MG63 (cell line): ENCODE measurements at regions not wholly inside any gene's neighbourhood (a gene's known extent, or its start where the extent isn't known, plus 50 kb on each side); places are given as distances from the start of the nearest gene placed in this dataset.
"Not testable (repeated sequence)": the region's sequence is repeated elsewhere in the genome, so short reads cannot be mapped to it uniquely, and the experiment has no call there.

Experiments
- DNase-seq: peaks from one replicate; pipeline ENCODE4 v3.0.0-alpha.2; 2020
- H3K27me3 ChIP-seq: fragments of 250-450 bp; sonication (Bioruptor Pico); 2 replicates; pipeline ENCODE4 v1.5.1; 2020; ENCODE audit warnings: mild to moderate bottlenecking, moderate library complexity
- H3K36me3 ChIP-seq: fragments of 250-450 bp; sonication (Bioruptor Pico); 2 replicates; pipeline ENCODE4 v1.5.1; 2020; ENCODE audit warnings: mild to moderate bottlenecking, moderate library complexity
- H3K4me3 ChIP-seq: fragments of 250-450 bp; sonication (Bioruptor Pico); 2 replicates; pipeline ENCODE4 v1.5.1; 2020; ENCODE audit warnings: mild to moderate bottlenecking, moderate library complexity
- H3K9me3 ChIP-seq: fragments of 250-450 bp; sonication (Bioruptor Pico); 2 replicates; pipeline ENCODE4 v1.5.1; 2020; ENCODE audit warnings: mild to moderate bottlenecking, moderate library complexity

DNA sequence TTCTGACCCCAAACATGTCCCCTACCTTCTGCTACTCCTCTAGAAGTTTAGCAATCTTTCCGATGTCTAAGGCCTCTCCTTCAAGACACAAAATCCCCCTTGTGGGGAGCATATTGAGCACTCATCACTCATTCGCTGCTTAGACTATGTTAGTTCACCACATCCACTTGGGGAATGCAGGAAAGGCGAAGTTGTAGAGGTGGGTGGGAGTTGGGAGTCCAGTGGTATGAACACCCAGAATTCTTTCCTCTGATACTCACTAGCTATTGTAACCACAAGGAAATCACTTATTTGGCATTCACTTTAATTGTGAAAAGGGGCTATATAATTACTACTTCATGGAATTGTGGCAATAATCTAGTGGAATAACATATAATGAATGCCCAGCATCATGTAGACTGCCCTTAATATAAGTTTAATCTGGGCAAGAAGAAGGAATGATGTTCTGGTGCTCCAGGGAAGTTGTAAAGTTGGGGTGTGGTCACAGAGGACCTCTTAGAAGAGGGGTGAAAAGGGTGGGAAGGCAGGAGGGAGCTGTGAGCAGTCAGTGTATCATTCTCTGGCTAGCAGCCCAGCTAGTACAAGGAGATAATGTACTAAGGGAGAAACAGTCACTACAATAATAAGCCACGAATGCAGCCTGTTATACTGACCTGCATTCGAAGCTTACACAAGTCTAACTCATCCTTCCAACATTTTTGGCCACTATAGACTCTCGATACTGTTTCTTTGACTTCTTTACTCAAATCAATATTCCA lies 468.2 kb upstream of the DIPK2B start:
- no peaks in the 10 kb centered on the region for H3K36me3 ChIP-seq
- H3K4me3 ChIP-seq: no peak overlapping the region
- DNase-seq: peak; percentile 83
- H3K27me3 ChIP-seq: no peaks in the 10 kb centered on the region
- no peaks in the 10 kb centered on the region for H3K9me3 ChIP-seq

DNA sequence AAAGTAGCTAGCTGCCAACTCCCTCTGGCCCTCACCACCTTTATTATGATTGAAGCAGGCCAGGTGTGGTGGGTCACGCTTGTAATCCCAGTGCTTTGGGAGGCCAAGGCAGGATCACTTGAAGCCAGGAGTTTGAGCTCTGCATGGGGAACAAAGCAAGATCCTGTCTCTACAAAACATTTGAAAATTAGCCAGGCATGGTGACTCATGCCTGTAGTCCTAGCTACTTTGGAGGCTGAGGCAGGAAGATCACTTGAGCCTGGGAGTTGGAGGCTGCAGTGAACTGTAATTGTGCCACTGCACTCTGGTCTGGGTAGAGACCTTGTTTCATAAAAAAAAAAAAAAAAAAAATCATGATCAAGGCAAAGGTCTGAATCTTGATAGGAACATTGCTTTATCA lies 467.0 kb upstream of the DIPK2B start:
- Histone ChIP-seq H3K4me3 (no peak overlapping the region), H3K9me3 (no peaks in the 10 kb centered on the region), H3K36me3 (no peaks in the 10 kb centered on the region), H3K27me3 (no peaks in the 10 kb centered on the region)
- peak; percentile 31 for DNase-seq

DNA sequence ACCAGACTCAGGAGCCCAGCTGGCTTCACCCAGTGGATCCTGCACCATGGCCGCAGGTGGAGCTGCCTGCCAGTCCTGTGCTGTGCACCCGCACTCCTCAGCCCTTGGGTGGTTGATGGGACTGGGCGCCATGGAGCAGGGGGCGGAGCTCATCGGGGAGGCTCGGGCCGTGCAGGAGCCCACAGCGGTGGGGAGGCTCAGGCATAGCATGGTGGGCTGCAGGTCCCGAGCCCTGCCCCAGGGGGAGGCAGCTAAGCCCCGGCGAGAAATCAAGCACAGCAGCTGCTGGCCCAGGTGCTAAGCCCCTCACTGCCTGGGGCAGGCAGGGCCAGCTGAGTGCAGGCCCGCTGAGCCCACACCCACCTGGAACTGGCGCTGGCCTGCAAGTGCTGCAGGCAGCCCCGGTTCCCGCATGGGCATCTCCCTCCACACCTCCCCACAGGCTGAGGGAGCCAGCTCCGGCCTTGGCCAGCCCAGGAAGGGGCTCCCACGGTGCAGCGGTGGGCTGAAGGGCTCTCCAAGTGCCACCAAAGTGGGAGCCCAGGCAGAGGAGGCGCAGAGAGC lies 464.1 kb upstream of the DIPK2B start:
- no peak for DNase-seq
- Histone ChIP-seq H3K9me3 (no peaks in the 10 kb centered on the region), H3K27me3 (no peaks in the 10 kb centered on the region), H3K4me3 (no peak overlapping the region), H3K36me3 (no peaks in the 10 kb centered on the region)

DNA sequence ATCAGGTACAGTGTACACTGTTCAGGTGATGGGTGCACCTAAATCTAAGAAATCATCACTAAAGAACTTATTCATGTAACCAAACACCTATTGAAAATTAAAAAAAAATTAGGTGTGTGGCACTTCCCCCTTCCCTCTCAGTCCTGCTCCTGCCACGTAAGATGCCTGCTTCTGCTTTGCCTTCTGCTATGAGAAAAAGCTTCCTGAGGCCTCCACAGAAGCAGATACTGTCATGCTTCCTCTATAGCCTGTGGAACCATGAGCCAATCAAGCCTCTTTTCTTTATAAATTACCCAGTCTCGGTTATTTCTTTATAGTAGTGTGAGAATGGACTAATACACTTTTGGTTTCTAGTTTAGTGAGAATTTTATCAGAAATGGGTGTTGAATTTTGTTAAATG lies 459.8 kb upstream of the DIPK2B start:
- Histone ChIP-seq H3K9me3 (no peaks in the 10 kb centered on the region), H3K27me3 (no peaks in the 10 kb centered on the region), H3K4me3 (no peak overlapping the region), H3K36me3 (no peaks in the 10 kb centered on the region)
- no peak for DNase-seq

DNA sequence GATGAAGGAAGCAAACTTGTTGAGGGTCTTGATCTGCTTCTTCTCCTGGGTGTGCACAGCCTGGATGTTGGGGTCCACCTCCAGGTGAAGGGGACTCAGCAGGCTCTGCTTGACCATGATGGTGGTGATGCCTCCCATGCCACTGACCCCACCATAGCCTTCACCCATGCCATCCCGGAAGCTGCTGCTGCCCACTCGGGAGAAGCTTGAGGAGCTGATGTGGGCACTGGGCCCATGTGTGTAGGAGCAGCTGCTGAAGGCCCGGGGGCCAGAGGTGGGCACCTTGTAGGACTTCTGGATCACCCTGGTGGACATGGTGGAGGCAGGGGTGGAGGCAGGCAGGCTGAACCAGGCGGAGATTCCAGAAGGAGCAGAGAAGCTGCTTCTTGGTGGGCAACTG lies 432.7 kb upstream of the DIPK2B start:
- DNase-seq: no peak
- Histone ChIP-seq H3K9me3 (no peaks in the 10 kb centered on the region), H3K36me3 (no peaks in the 10 kb centered on the region), H3K27me3 (no peaks in the 10 kb centered on the region), H3K4me3 (no peak overlapping the region)

DNA sequence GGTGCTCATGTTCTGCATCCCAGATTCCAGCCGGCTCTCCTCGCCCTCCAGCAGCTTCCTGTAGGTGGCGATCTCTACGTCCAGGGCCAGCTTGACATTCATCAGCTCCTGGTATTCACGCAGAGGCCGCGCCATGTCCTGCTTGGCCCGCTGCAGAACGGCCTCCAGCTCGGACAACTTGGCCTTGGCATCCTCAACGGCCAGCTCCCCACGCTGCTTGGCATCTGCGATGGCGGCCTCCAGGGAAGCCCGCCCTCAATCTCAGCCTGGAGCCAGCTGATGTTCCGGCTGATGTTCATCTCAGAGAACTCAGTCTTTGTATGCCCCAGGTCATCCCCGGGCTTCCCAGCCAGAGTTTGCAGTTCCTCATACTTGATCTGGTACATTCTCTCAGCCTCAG lies 431.8 kb upstream of the DIPK2B start:
- no peaks in the 10 kb centered on the region for H3K36me3 ChIP-seq
- H3K4me3 ChIP-seq: no peak overlapping the region
- DNase-seq: no peak
- H3K27me3 ChIP-seq: no peaks in the 10 kb centered on the region
- H3K9me3 ChIP-seq: no peaks in the 10 kb centered on the region

DNA sequence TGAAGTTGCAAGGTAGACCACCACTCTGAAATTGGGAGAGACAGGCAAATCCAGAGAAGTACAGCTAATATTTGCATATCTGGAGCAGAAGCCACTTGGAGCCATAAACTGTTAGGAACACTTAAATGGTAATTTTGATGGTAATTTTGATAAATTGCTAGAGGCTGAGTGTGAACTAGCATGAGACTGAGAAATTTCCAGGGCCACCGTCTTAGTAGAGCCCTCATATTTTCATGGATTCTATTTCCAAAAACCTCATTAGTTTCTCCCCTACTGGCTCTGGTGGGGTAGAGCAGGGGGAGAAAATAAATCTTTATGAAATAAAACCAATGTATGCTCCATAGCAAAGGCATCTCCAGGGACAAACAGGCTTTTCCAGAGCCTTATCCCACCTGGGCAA lies 429.4 kb upstream of the DIPK2B start:
- DNase-seq: no peak
- H3K36me3 ChIP-seq: no peaks in the 10 kb centered on the region
- no peak overlapping the region for H3K4me3 ChIP-seq
- H3K27me3 ChIP-seq: no peaks in the 10 kb centered on the region
- H3K9me3 ChIP-seq: no peaks in the 10 kb centered on the region

DNA sequence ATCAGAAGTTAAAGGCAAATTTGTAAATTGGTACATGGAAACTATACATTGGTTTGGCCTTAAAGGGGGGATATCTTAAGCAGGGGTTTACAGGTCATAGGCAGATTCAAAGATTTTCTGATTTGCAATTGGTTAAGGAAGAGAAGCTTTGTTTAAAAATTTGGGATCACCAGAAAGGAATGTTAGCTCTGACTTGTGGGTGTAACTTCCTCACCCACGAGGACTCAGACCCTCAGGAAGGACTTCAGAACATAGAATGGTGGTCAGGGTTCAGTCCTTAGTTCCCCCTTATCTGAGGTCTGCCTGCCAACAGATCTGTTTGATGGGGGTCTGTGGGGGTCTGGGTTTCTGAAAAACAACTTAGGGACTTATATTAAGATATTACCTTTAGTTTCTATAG lies 427.4 kb upstream of the DIPK2B start:
- Histone ChIP-seq H3K36me3 (no peaks in the 10 kb centered on the region), H3K9me3 (no peaks in the 10 kb centered on the region), H3K27me3 (no peaks in the 10 kb centered on the region), H3K4me3 (no peak overlapping the region)
- no peak for DNase-seq

DNA sequence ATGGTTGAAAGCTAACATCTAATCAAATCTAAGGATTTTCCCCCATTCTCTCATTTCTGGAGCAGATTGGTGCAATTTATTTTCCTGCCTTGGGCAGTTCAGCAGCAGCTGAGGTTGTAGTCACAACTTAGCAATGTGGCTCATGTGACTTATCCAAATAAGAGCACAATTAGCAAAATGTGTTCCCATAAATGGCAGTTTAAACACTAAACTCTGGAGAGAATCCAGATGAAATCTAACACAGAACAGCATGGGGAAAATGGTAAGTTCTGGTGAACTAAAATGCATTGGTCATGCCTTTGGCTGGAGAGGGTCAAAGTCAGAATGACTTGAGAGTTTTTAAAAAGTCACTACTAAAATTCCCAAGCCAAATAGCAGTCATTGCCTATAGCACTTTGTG lies 422.6 kb upstream of the DIPK2B start:
- H3K9me3 ChIP-seq: no peaks in the 10 kb centered on the region; the same call in 1 of the 2 replicates
- peak; percentile 33 for DNase-seq
- no peak overlapping the region for H3K4me3 ChIP-seq
- H3K27me3 ChIP-seq: no peaks in the 10 kb centered on the region
- H3K36me3 ChIP-seq: no peaks in the 10 kb centered on the region

DNA sequence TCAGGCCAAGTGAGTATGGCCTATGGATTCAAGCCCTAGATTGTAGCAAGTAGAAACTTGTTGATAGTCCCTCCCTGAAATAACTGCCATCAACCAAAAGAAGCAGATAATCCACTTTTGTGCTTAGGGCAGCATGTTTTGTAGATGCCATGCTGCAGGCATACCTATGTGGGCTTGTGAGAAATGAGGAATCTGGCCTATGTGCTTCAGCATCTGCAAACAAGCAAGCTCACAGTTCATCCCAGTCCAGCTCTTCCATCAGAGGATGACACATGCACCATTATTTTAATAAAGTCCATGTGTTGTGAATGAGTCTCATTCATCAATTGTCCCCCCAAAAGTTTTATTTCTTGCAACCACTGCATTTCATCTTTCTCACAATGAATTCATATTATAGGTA lies 421.9 kb upstream of the DIPK2B start:
- Histone ChIP-seq H3K36me3 (no peaks in the 10 kb centered on the region), H3K27me3 (no peaks in the 10 kb centered on the region), H3K4me3 (no peak overlapping the region), H3K9me3 (no peaks in the 10 kb centered on the region; the same call in 1 of the 2 replicates)
- DNase-seq: no peak

DNA sequence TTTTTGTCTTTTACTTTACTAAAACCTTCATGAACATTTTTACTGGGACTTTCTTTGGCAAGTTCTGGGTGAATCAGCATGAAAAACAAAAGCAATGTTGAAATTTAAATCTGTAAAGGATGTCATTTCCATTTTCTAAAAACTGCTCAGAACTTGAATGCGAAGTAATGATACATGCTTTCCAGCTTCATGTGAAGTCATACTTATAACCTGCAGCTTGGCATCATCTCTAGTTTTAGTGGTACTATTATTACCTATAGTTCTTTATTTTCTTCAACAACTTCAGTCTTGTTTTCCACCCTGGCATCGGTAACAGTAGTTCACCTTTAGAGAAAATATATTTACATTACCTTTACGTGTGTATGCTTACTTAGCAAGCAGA lies 421.4 kb upstream of the DIPK2B start:
- no peak overlapping the region for H3K4me3 ChIP-seq
- H3K9me3 ChIP-seq: no peaks in the 10 kb centered on the region; the same call in 1 of the 2 replicates
- H3K27me3 ChIP-seq: no peaks in the 10 kb centered on the region
- no peaks in the 10 kb centered on the region for H3K36me3 ChIP-seq
- no peak for DNase-seq

DNA sequence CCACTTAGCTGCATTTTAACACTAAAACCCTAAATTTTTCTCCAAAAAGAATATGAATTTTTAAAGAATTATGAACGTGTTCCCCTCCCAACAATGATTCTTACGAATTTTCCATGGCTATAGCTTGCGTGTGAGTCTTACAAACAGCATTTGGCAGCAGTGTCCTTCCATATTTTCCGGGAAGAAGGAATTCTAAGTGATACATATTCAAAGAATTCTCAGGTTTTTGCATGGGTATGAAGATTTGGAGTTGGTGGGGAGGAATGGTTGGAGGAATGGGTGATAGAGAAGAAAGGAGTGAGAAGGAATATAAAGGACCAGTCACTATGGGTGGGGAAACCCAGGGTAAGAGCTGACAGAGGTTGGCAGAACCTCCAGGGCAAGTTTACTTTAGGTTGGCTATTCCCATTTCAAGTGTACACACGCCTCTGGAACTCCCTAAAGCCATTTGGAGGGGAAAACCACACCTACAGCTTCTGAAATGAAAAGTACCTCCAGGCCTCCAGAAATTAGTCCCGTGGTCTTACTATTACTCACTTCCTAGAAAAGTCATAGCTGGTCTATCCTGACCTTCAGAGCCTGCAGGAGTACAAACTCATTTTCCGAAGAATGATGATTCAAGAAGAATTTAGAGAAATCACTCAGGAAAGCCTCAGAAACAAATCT lies 420.8 kb upstream of the DIPK2B start:
- Histone ChIP-seq H3K4me3 (no peak overlapping the region), H3K27me3 (no peaks in the 10 kb centered on the region), H3K9me3 (no peaks in the 10 kb centered on the region; the same call in 1 of the 2 replicates), H3K36me3 (no peaks in the 10 kb centered on the region)
- DNase-seq: peak; percentile 41

DNA sequence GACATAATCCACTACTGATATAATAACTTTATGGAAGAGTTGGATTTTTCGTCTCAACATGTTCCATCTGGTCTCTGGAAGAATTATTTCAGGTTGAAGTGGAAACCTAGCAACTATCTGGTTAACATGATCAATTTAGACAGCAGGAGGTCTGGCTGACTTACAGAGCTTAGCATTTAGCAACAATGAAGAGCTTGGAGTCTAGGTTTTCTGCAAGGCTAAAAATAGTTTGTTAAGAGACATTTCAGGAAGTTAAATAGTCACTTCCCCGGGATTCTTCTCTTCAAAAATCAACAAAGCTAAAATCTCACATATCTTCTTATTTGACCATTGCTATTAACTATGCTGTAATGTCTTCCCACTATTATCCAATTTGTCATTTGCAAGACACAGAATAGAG lies 418.6 kb upstream of the DIPK2B start:
- no peak overlapping the region for H3K4me3 ChIP-seq
- no peaks in the 10 kb centered on the region for H3K27me3 ChIP-seq
- no peak for DNase-seq
- no peaks in the 10 kb centered on the region for H3K36me3 ChIP-seq
- no peaks in the 10 kb centered on the region; the same call in 1 of the 2 replicates for H3K9me3 ChIP-seq

DNA sequence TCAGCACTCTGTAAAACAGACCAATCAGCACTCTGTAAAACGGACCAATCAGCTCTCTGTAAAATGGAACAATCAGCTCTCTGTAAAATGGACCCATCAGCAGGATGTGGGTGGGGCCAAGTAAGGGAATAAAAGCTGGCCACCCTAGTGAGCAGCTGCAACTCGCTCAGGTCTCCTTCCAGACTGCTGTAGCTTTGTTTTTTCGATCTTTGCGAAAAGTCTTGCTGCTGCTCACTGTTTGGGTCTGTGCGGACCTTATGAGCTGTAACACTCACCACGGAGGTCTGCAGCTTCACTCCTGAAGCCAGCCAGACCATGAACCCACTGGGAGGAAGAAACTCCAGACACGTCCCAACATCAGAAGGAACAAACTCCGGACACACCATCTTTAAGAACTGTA lies 414.9 kb upstream of the DIPK2B start:
- not testable (repeated sequence) for H3K27me3 ChIP-seq, DNase-seq, H3K4me3 ChIP-seq, H3K36me3 ChIP-seq, H3K9me3 ChIP-seq

DNA sequence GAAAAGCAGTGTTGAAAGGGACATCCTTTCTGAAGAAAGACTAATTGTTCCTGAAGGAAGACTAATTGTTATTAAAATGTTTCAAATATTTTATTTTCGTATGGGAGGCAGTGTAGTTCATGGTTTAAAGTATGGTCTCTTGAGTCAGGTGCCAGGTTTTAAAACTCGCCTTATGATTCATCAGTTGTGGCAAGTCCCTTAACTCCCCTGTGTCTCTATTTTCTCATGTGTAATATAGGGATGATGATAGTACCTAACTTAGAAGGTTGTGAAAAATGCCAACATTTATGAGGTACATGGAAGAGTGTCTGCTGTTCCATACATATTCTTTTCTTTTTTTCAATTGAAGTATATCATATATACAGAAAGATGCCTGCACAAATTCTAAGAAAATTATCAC lies 414.2 kb upstream of the DIPK2B start:
- DNase-seq: no peak
- no peaks in the 10 kb centered on the region for H3K36me3 ChIP-seq
- H3K4me3 ChIP-seq: no peak overlapping the region
- H3K27me3 ChIP-seq: no peaks in the 10 kb centered on the region
- peaks cover 2% of the 10 kb centered on the region for H3K9me3 ChIP-seq

DNA sequence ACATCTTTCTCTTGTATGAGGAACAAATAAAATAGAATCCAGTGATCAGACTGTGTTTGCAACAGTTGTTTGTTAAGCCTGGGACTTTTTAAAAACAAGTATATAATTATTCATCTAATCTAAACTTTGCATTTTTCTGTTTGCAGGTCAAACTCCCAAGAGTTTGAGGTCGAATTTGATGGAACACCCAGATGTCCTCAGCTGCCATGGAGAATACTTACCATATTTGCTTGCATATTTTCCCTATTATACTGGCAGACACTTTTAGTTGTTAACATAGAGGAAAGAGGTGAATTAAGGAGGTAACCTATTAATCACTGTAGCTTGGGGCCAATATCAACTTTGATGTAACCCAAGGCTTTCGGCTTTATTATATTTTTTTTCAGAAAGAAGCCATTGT lies 401.5 kb upstream of the DIPK2B start:
- no peaks in the 10 kb centered on the region for H3K9me3 ChIP-seq
- no peaks in the 10 kb centered on the region for H3K36me3 ChIP-seq
- no peak for DNase-seq
- H3K27me3 ChIP-seq: no peaks in the 10 kb centered on the region
- H3K4me3 ChIP-seq: no peak overlapping the region

DNA sequence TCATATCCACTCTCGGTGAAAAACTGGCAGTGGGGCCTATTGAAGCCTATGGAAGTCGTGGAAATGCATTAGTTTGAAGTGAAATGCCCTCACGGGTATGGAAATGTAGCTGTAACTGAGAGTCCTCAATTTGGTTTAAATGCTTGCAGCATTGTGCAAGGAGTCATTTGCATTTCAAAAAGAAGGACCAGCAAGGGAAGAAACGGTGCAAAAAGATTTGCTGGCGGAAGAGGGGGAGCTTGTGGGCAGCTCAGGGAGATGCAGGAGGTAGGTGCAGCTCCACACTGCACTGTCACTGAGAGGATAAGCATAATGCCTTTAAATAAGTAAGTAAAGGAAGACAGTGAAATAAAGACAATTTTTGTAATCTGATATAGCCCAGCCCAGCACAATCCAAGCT lies 400.4 kb upstream of the DIPK2B start:
- no peak for DNase-seq
- Histone ChIP-seq H3K9me3 (no peaks in the 10 kb centered on the region), H3K27me3 (no peaks in the 10 kb centered on the region), H3K36me3 (no peaks in the 10 kb centered on the region), H3K4me3 (no peak overlapping the region)

DNA sequence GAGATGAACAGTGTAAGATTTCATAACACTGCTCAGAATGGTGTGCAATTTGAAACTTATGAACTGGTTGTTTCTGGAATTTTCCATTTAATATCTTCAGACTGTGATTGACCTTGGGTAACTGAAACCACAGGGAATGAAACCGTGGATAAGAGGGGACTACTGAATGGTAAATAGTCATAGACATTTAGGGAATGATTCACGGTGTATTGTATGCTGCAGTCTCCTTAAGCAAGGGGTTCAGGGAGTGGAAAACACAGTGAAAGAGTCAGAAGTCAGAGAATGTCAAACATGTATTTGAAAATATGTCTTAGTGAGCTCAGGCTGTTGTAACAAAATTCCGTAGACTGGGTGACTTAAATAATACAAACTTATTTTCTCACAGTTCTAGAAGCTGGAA lies 398.2 kb upstream of the DIPK2B start:
- DNase-seq: no peak
- H3K36me3 ChIP-seq: no peaks in the 10 kb centered on the region

More for the DNA sequence above, 398.2 kb upstream of the DIPK2B start:
- H3K4me3 ChIP-seq: no peak overlapping the region
- no peaks in the 10 kb centered on the region for H3K9me3 ChIP-seq
- H3K27me3 ChIP-seq: no peaks in the 10 kb centered on the region
